Fibroblast of lung (primary cell): ENCODE measurements at regions not wholly inside any gene's neighbourhood (a gene's known extent, or its start where the extent isn't known, plus 50 kb on each side); places are given as distances from the start of the nearest gene placed in this dataset.

Source experiments
- DNase-seq, 2 donors: peaks; one replicate each; pipeline versions ENCODE4 v3.0.0 to v3.0.0-alpha.2; 2010; ENCODE audit warnings: low read depth in 2 of 2
- H2AFZ ChIP-seq: 2 replicates; pipeline ENCODE4 v1.5.1; 2012; ENCODE audit warnings: low read length, control low read depth, inconsistent platforms
- H3K27ac ChIP-seq: 2 replicates; pipeline ENCODE4 v1.5.1; 2011; ENCODE audit warnings: low read length, control low read depth; ENCODE audit not compliant: insufficient read depth
- H3K27me3 ChIP-seq: 2 replicates; pipeline ENCODE4 v1.5.1; 2011; ENCODE audit warnings: mild to moderate bottlenecking, low read length; ENCODE audit not compliant: control insufficient read depth, insufficient read depth
- H3K36me3 ChIP-seq: 2 replicates; pipeline ENCODE4 v1.5.1; 2011; ENCODE audit warnings: low read length; ENCODE audit not compliant: control insufficient read depth, insufficient read depth
- H3K4me1 ChIP-seq: 2 replicates; pipeline ENCODE4 v1.5.1; 2011; ENCODE audit warnings: low read length; ENCODE audit not compliant: control insufficient read depth, insufficient read depth; ENCODE audit errors: extremely low read depth
- H3K4me2 ChIP-seq: 2 replicates; pipeline ENCODE4 v1.5.1; 2011; ENCODE audit warnings: low read length, control low read depth; ENCODE audit not compliant: insufficient read depth; ENCODE audit errors: extremely low read depth
- H3K4me3 ChIP-seq, 4 experiments: fragments of 200-600 bp in 1 of 4; sonication (generic) in 1 of 4; replicated peaks in 1 of 4; 2 replicates each; pipeline ENCODE4 v1.5.1; 2011 to 2016; ENCODE audit warnings: low read length in 4 of 4, low read depth in 3 of 4, mild to moderate bottlenecking in 3 of 4, control low read depth in 2 of 4, inconsistent platforms in 1 of 4, mixed read lengths in 1 of 4; ENCODE audit not compliant: insufficient read depth in 1 of 4; ENCODE audit errors: control extremely low read depth in 1 of 4
- H3K79me2 ChIP-seq: 2 replicates; pipeline ENCODE4 v1.5.1; 2012; ENCODE audit warnings: mild to moderate bottlenecking, low read length, inconsistent platforms; ENCODE audit not compliant: control insufficient read depth, insufficient read depth
- H3K9ac ChIP-seq: 2 replicates; pipeline ENCODE4 v1.5.1; 2011; ENCODE audit warnings: mild to moderate bottlenecking, low read length, control low read depth; ENCODE audit not compliant: insufficient read depth
- H3K9me3 ChIP-seq: 2 replicates; pipeline ENCODE4 v1.5.1; 2012; ENCODE audit warnings: low read depth, low read length; ENCODE audit not compliant: control insufficient read depth, insufficient read depth
- H4K20me1 ChIP-seq: 2 replicates; pipeline ENCODE4 v1.5.1; 2011; ENCODE audit warnings: low read length; ENCODE audit not compliant: control insufficient read depth, insufficient read depth; ENCODE audit errors: extremely low read depth
- CTCF ChIP-seq, 2 donors: IDR thresholded peaks in 1 of 2; conservative IDR thresholded peaks in 1 of 2; 1 replicate in 1 of 2; 2 replicates in 1 of 2; pipeline ENCODE4 v1.5.1; 2011 to 2012; ENCODE audit warnings: low read length in 2 of 2, control low read depth in 1 of 2, inconsistent platforms in 1 of 2, low read depth in 1 of 2, mild to moderate bottlenecking in 1 of 2
- EZH2 ChIP-seq: IDR thresholded peaks from 2 replicates; pipeline ENCODE4 v1.5.1; 2012; ENCODE audit warnings: low read length, control low read depth, mild to moderate bottlenecking; ENCODE audit errors: missing control alignments

- H3K4me3 ChIP-seq, result no peak overlapping the region
- TF ChIP-seq EZH2, result no peak
- no peak for TF ChIP-seq CTCF (conservative IDR thresholded peaks at IDR 0.05 in 1 of 2, IDR thresholded peaks at IDR 0.05 in 1 of 2; ENCODE audit: low read depth in 1 of 2, low read length in 2 of 2)
- H4K20me1 ChIP-seq, result no peaks in the 10 kb centered on the region
- H3K9ac ChIP-seq, result no peak overlapping the region
- H3K27me3 ChIP-seq, result no peaks in the 10 kb centered on the region
- H3K4me1 ChIP-seq, result no peaks in the 10 kb centered on the region
- no peaks in the 10 kb centered on the region for H3K79me2 ChIP-seq
- H2AFZ ChIP-seq, result no peak overlapping the region
- no peak overlapping the region for H3K27ac ChIP-seq
- DNase-seq, result no peak
- no peak overlapping the region for H3K4me2 ChIP-seq
- no peaks in the 10 kb centered on the region for H3K36me3 ChIP-seq
- no peaks in the 10 kb centered on the region for H3K9me3 ChIP-seq
These were observed 491.2 kb upstream of the FLRT2 start for GRCh38 chr14:85038526-85039352.

- H4K20me1 ChIP-seq, result no peaks in the 10 kb centered on the region
- no peak overlapping the region for H2AFZ ChIP-seq
- no peak for DNase-seq
- H3K27ac ChIP-seq, result no peak overlapping the region
- no peaks in the 10 kb centered on the region for H3K4me1 ChIP-seq
- H3K9me3 ChIP-seq, result no peaks in the 10 kb centered on the region
- H3K27me3 ChIP-seq, result no peaks in the 10 kb centered on the region
- TF ChIP-seq CTCF (conservative IDR thresholded peaks at IDR 0.05 in 1 of 2, IDR thresholded peaks at IDR 0.05 in 1 of 2; ENCODE audit: low read depth in 1 of 2, low read length in 2 of 2), result no peak
- TF ChIP-seq EZH2, result no peak
- no peak overlapping the region for H3K9ac ChIP-seq
- H3K79me2 ChIP-seq, result no peaks in the 10 kb centered on the region
- H3K36me3 ChIP-seq, result no peaks in the 10 kb centered on the region
- no peak overlapping the region for H3K4me3 ChIP-seq
- no peak overlapping the region for H3K4me2 ChIP-seq
These were observed 490.7 kb upstream of the FLRT2 start for GRCh38 chr14:85039353-85039626.

- no peaks in the 10 kb centered on the region for H3K79me2 ChIP-seq
- H3K9me3 ChIP-seq, result no peaks in the 10 kb centered on the region
- peak in 1 of 2 donors; percentile 11 for DNase-seq
- H3K27ac ChIP-seq, result no peak overlapping the region
- no peak overlapping the region for H3K9ac ChIP-seq
- H3K36me3 ChIP-seq, result no peaks in the 10 kb centered on the region
- H4K20me1 ChIP-seq, result no peaks in the 10 kb centered on the region
- H2AFZ ChIP-seq, result no peak overlapping the region
- H3K4me1 ChIP-seq, result no peaks in the 10 kb centered on the region
- no peak overlapping the region for H3K4me2 ChIP-seq
- no peaks in the 10 kb centered on the region for H3K27me3 ChIP-seq
- H3K4me3 ChIP-seq, result no peak overlapping the region
- TF ChIP-seq CTCF (conservative IDR thresholded peaks at IDR 0.05 in 1 of 2, IDR thresholded peaks at IDR 0.05 in 1 of 2; ENCODE audit: low read depth in 1 of 2, low read length in 2 of 2), result no peak
- TF ChIP-seq EZH2, result no peak
These were observed 489.8 kb upstream of the FLRT2 start for GRCh38 chr14:85040046-85040685.
